H9 (cell line): ENCODE measurements at regions not wholly inside any gene's neighbourhood (a gene's known extent, or its start where the extent isn't known, plus 50 kb on each side); places are given as distances from the start of the nearest gene placed in this dataset.

Experiments
- DNase-seq: peaks from one replicate; pipeline ENCODE4 v3.0.0-alpha.2; 2017
- H2AFZ ChIP-seq: one replicate; pipeline ENCODE4 v1.6.1; 2013; ENCODE audit warnings: mild to moderate bottlenecking, low read length, control low read depth, moderate library complexity
- H2AK5ac ChIP-seq: 2 replicates; pipeline ENCODE4 v1.6.1; 2013; ENCODE audit warnings: low read length, control low read depth, mixed read lengths; ENCODE audit not compliant: insufficient read length
- H2BK120ac ChIP-seq: one replicate; pipeline ENCODE4 v1.6.1; 2013; ENCODE audit warnings: low read depth, mild to moderate bottlenecking, low read length, control low read depth, inconsistent platforms; ENCODE audit not compliant: poor library complexity, severe bottlenecking
- H2BK12ac ChIP-seq: 2 replicates; pipeline ENCODE4 v1.6.1; 2013; ENCODE audit warnings: low read length, control low read depth, mixed read lengths, low read depth; ENCODE audit not compliant: insufficient read length
- H2BK15ac ChIP-seq: 2 replicates; pipeline ENCODE4 v1.6.1; 2013; ENCODE audit warnings: low read depth, low read length, control low read depth
- H2BK20ac ChIP-seq: one replicate; pipeline ENCODE4 v1.6.1; 2013; ENCODE audit warnings: low read depth, mild to moderate bottlenecking, low read length, control low read depth, inconsistent platforms; ENCODE audit not compliant: poor library complexity, severe bottlenecking
- H2BK5ac ChIP-seq: 2 replicates; pipeline ENCODE4 v1.6.1; 2013; ENCODE audit warnings: low read length, control low read depth, mixed read lengths; ENCODE audit not compliant: insufficient read length
- H3K14ac ChIP-seq: 2 replicates; pipeline ENCODE4 v1.6.1; 2013; ENCODE audit warnings: low read length, control low read depth; ENCODE audit not compliant: insufficient read depth
- H3K18ac ChIP-seq: 2 replicates; pipeline ENCODE4 v1.6.1; 2013; ENCODE audit warnings: low read depth, mild to moderate bottlenecking, mixed read lengths, low read length, control low read depth; ENCODE audit not compliant: insufficient read length
- H3K23ac ChIP-seq: 2 replicates; pipeline ENCODE4 v1.6.1; 2013; ENCODE audit warnings: low read length, control low read depth, mixed read lengths, low read depth; ENCODE audit not compliant: insufficient read length
- H3K23me2 ChIP-seq: 2 replicates; pipeline ENCODE4 v1.6.1; 2013; ENCODE audit warnings: low read depth, mild to moderate bottlenecking, mixed read lengths, low read length, control low read depth; ENCODE audit not compliant: insufficient read length, poor library complexity, severe bottlenecking
- H3K27ac ChIP-seq: 2 replicates; pipeline ENCODE4 v1.5.1; 2013; ENCODE audit warnings: low read length, control low read depth, mixed read lengths, low read depth; ENCODE audit not compliant: insufficient read length
- H3K27me3 ChIP-seq: 2 replicates; pipeline ENCODE4 v1.6.1; 2013; ENCODE audit warnings: low read length, control low read depth, inconsistent platforms; ENCODE audit not compliant: insufficient read depth
- H3K4ac ChIP-seq: 2 replicates; pipeline ENCODE4 v1.6.1; 2013; ENCODE audit warnings: low read depth, mild to moderate bottlenecking, control low read depth, inconsistent platforms, low read length, moderate library complexity
- H3K4me1 ChIP-seq: 2 replicates; pipeline ENCODE4 v1.6.1; 2013; ENCODE audit warnings: low read length, control low read depth, inconsistent platforms; ENCODE audit not compliant: insufficient read depth
- H3K4me2 ChIP-seq: 2 replicates; pipeline ENCODE4 v1.6.1; 2013; ENCODE audit warnings: low read length, control low read depth, mixed read lengths; ENCODE audit not compliant: insufficient read length, insufficient read depth
- H3K56ac ChIP-seq: 2 replicates; pipeline ENCODE4 v1.6.1; 2013; ENCODE audit warnings: low read depth, mild to moderate bottlenecking, mixed read lengths, low read length, control low read depth; ENCODE audit not compliant: insufficient read length
- H3K79me1 ChIP-seq: 2 replicates; pipeline ENCODE4 v1.6.1; 2013; ENCODE audit warnings: low read depth, mild to moderate bottlenecking, moderate library complexity, low read length, control low read depth, inconsistent platforms; ENCODE audit not compliant: insufficient read depth, poor library complexity, severe bottlenecking
- H3K79me2 ChIP-seq: 2 replicates; pipeline ENCODE4 v1.6.1; 2013; ENCODE audit warnings: low read length, control low read depth, inconsistent platforms; ENCODE audit not compliant: insufficient read depth
- H3K9ac ChIP-seq: 2 replicates; pipeline ENCODE4 v1.6.1; 2013; ENCODE audit warnings: low read length, control low read depth, mixed read lengths; ENCODE audit not compliant: insufficient read length; ENCODE audit errors: extremely low read depth
- H3K9me3 ChIP-seq: one replicate; pipeline ENCODE4 v1.6.1; 2013; ENCODE audit warnings: low read depth, low read length, inconsistent platforms; ENCODE audit not compliant: control insufficient read depth
- H3T11ph ChIP-seq: one replicate; pipeline ENCODE4 v1.6.1; 2013; ENCODE audit warnings: mild to moderate bottlenecking, low read length, control low read depth, inconsistent platforms
- H4K20me1 ChIP-seq: one replicate; pipeline ENCODE4 v1.6.1; 2013; ENCODE audit not compliant: control insufficient read depth, insufficient read length, insufficient read depth
- H4K5ac ChIP-seq: 2 replicates; pipeline ENCODE4 v1.6.1; 2013; ENCODE audit warnings: low read depth, mild to moderate bottlenecking, mixed read lengths, low read length, control low read depth; ENCODE audit not compliant: insufficient read length
- H4K8ac ChIP-seq: replicated peaks from 2 replicates; pipeline ENCODE4 v1.6.1; 2013; ENCODE audit warnings: low read length, control low read depth, mixed read lengths, low read depth; ENCODE audit not compliant: insufficient read length
- H4K91ac ChIP-seq: 2 replicates; pipeline ENCODE4 v1.6.1; 2013; ENCODE audit warnings: low read depth, mild to moderate bottlenecking, moderate library complexity, mixed read lengths, low read length, control low read depth; ENCODE audit not compliant: insufficient read length
- H3K27ac Mint-ChIP-seq, 3 experiments: 2 replicates in 2 of 3; 3 replicates in 1 of 3; pipeline ENCODE4 v1.8.0; 2020 to 2021; ENCODE audit warnings: mixed read lengths in 3 of 3, mild to moderate bottlenecking in 1 of 3, moderate library complexity in 1 of 3
- H3K27me3 Mint-ChIP-seq: 2 replicates; pipeline ENCODE4 v1.8.0; 2021; ENCODE audit warnings: low read depth, mild to moderate bottlenecking, moderate library complexity, mixed read lengths
- H3K36me3 Mint-ChIP-seq, 3 experiments: 2 replicates in 2 of 3; 3 replicates in 1 of 3; pipeline ENCODE4 v1.8.0; 2020 to 2021; ENCODE audit warnings: low read depth in 3 of 3, mixed read lengths in 3 of 3; ENCODE audit not compliant: insufficient read depth in 1 of 3
- H3K4me1 Mint-ChIP-seq, 2 experiments: 2 replicates each; pipeline ENCODE4 v1.8.0; 2020; ENCODE audit warnings: mixed read lengths in 2 of 2
- H3K4me3 Mint-ChIP-seq, 2 experiments: 2 replicates in 1 of 2; 3 replicates in 1 of 2; pipeline ENCODE4 v1.8.0; 2020 to 2021; ENCODE audit warnings: mild to moderate bottlenecking in 2 of 2, mixed read lengths in 2 of 2, moderate library complexity in 1 of 2
- H3K9me3 Mint-ChIP-seq, 2 experiments: 2 replicates in 1 of 2; 3 replicates in 1 of 2; pipeline ENCODE4 v1.8.0; 2020; ENCODE audit warnings: mild to moderate bottlenecking in 2 of 2, mixed read lengths in 2 of 2, moderate library complexity in 1 of 2
- WGBS: extraction: QIAGEN DNeasy Blood & Tissue Kit; methylation state at CpG from one replicate; pipeline ENCODE4 v1.1.7; 2013; ENCODE audit warnings: missing lambda C conversion rate, low lambda C conversion rate, mixed read lengths; ENCODE audit not compliant: insufficient read length; ENCODE audit errors: extremely low coverage; 5-methylcytosine and 5-hydroxymethylcytosine counted together
- TF ChIP-seq, protein P1 (sequence below): fragments of 200-600 bp; sonication (generic); conservative IDR thresholded peaks from 3 replicates; pipeline ENCODE4 v1.8.0; 2021; ENCODE audit warnings: antibody characterized with exemption, mild to moderate bottlenecking

DNA sequence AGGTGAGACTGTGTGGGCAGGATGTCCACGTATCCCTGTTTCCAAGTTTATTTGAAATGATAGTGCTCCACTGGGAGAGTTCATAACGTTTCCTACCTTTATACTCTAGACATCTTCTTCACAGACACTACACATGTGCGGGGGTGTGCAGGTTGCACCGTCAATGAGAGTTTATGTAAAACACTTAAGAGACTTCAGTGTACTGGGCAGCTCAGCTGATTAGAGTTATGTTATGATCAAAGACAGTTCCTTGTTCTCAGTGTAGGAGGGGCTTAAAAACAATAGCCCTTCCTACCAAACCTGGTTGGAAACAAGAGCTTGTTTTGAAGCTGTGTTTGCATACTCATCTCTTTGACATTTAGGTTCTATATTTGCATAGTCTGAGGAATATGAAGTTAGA lies 326.9 kb upstream of the AGA start:
- no peaks in the 10 kb centered on the region for H3K4me1 Mint-ChIP-seq
- no peak overlapping the region for H3K9ac ChIP-seq

More for the DNA sequence above, 326.9 kb upstream of the AGA start:
- Histone ChIP-seq H3K9me3 (no peaks in the 10 kb centered on the region), H2BK20ac (no peak overlapping the region), H2BK15ac (no peak overlapping the region), H4K5ac (no peak overlapping the region), H3K79me1 (no peaks in the 10 kb centered on the region), H2BK5ac (no peak overlapping the region), H2BK12ac (no peak overlapping the region), H3K79me2 (no peaks in the 10 kb centered on the region), H3K4me1 (no peaks in the 10 kb centered on the region), H3K18ac (no peak overlapping the region), H3K4ac (no peak overlapping the region), H3K56ac (no peak overlapping the region), H2AK5ac (no peak overlapping the region), H4K91ac (no peak overlapping the region), H2AFZ (no peak overlapping the region), H3K23me2 (no peaks in the 10 kb centered on the region), H3K4me2 (no peak overlapping the region), H3K27ac (no peak overlapping the region), H3K27me3 (no peaks in the 10 kb centered on the region), H4K20me1 (no peaks in the 10 kb centered on the region), H3K14ac (no peak overlapping the region), H4K8ac (no peak overlapping the region), H3T11ph (no peak overlapping the region), H2BK120ac (no peak overlapping the region), H3K23ac (no peak overlapping the region)
- Mint-ChIP-seq H3K27me3 (no peaks in the 10 kb centered on the region; the same call in 1 of the 2 replicates), H3K4me3 (no peak overlapping the region), H3K36me3 (no peaks in the 10 kb centered on the region), H3K27ac (no peak overlapping the region), H3K9me3 (no peaks in the 10 kb centered on the region)
- TF ChIP-seq, protein P1, sequence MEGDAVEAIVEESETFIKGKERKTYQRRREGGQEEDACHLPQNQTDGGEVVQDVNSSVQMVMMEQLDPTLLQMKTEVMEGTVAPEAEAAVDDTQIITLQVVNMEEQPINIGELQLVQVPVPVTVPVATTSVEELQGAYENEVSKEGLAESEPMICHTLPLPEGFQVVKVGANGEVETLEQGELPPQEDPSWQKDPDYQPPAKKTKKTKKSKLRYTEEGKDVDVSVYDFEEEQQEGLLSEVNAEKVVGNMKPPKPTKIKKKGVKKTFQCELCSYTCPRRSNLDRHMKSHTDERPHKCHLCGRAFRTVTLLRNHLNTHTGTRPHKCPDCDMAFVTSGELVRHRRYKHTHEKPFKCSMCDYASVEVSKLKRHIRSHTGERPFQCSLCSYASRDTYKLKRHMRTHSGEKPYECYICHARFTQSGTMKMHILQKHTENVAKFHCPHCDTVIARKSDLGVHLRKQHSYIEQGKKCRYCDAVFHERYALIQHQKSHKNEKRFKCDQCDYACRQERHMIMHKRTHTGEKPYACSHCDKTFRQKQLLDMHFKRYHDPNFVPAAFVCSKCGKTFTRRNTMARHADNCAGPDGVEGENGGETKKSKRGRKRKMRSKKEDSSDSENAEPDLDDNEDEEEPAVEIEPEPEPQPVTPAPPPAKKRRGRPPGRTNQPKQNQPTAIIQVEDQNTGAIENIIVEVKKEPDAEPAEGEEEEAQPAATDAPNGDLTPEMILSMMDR: no peak
- no peak for DNase-seq
- no CpG with 5 or more reads among the region's 4 CpGs for WGBS
